ENCODE measurements at regions not wholly inside any gene's neighbourhood (a gene's known extent, or its start where the extent isn't known, plus 50 kb on each side); places are given as distances from the start of the nearest gene placed in this dataset.

DNA sequence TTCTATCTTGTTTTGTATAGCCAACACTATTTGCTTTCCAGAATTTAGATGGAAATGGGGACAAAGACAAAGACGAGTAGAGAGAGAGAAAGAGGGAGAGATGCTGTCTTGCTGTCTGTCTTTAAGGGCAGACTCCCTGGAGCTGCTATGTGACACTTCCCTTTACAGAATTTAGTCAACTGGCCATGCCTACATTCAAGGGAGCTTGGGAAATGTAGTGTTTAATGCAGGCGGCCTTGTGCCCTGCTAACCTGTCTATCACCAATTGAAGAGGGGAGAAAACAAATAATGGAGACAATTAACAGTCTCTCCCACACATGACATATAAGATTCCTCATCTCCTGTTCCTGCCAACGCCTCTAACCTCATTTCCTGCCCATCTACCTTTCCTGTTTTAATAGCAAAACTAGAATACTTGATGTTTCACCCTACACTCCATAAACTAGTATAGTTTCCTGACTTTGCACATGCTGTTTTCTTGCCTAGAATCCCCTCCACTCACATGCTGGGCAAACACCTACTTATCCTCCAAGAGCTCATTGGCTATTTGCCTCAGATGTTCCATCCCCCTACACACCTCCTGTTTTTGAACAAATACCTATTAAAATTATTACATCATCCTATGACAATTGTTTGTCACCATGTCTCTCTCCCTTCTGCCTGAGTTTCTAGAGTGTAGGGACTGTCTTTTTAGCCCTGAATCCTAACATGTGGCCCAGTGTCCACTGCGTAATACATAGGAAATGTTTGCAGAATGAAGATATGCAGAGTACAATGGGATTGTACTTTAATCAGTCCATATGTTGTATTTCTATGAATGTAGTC, 117.2 kb downstream of the SLC25A24 start:
- TF ChIP-seq, protein P1, sequence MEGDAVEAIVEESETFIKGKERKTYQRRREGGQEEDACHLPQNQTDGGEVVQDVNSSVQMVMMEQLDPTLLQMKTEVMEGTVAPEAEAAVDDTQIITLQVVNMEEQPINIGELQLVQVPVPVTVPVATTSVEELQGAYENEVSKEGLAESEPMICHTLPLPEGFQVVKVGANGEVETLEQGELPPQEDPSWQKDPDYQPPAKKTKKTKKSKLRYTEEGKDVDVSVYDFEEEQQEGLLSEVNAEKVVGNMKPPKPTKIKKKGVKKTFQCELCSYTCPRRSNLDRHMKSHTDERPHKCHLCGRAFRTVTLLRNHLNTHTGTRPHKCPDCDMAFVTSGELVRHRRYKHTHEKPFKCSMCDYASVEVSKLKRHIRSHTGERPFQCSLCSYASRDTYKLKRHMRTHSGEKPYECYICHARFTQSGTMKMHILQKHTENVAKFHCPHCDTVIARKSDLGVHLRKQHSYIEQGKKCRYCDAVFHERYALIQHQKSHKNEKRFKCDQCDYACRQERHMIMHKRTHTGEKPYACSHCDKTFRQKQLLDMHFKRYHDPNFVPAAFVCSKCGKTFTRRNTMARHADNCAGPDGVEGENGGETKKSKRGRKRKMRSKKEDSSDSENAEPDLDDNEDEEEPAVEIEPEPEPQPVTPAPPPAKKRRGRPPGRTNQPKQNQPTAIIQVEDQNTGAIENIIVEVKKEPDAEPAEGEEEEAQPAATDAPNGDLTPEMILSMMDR (IDR thresholded peaks at IDR 0.05) = no peak
- intact Hi-C loops (cut with DNase I) = no loop called here

DNA sequence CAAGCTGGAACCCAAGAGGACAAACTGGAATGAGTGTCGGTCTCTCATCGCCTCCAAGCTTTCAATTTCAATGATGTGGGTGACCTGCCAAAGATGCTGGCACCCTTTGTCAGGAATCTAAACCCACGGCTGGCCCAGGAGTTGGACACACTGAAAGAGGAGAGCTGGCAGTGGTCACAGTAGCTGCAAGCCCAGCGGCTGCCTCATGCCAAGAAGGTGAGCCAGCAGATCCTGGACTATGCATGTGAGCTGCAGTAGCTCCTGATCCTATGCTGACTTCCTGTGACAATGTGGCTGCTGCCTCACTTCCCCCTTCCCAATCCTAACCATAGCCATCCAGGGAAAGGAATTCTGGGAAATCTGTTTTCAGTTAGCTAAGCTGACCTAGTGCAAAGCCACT, 117.0 kb upstream of the VAV3 start:
- ATAC-seq = no peak
- intact Hi-C loops (cut with DNase I) = no loop called here

More for the DNA sequence above, 117.2 kb downstream of the SLC25A24 start:
- H3K27me3 ChIP-seq = no peaks in the 10 kb centered on the region
- no peaks in the 10 kb centered on the region for H3K4me1 ChIP-seq
- DNase-seq (no peak), ATAC-seq (no peak)
- no peak overlapping the region for H3K27ac ChIP-seq
- no peak overlapping the region for H3K4me3 ChIP-seq
- no peaks in the 10 kb centered on the region for H3K9me3 ChIP-seq
- no peaks in the 10 kb centered on the region for H3K36me3 ChIP-seq

DNA sequence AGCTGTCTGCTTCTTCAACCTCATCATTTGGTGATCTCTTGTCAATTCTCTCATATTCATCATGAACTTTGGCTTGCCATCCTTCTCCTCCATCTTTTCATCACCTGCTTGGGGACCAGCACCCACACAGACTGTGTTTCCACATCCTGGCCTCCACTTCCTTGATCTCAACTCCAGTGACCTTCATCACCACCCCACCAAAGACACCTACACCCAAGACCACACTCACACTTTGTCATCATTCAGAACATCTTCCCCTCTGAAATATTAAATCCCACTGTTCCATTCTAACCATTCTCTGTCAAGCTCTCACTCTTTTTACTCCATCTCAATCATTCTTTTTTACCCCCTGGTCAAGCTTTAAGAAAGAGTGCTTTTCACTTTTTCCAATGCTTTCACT, 115.5 kb upstream of the VAV3 start:
- ATAC-seq = no peak
- no peaks in the 10 kb centered on the region for H3K4me1 ChIP-seq
- no peak overlapping the region for H3K27ac ChIP-seq
- H3K4me3 ChIP-seq = no peak overlapping the region
- intact Hi-C loops (cut with DNase I) = no loop called here
- no peaks in the 10 kb centered on the region for H3K9me3 ChIP-seq
- TF ChIP-seq, protein P1 (IDR thresholded peaks at IDR 0.05) = no peak
- DNase-seq = no peak
- H3K36me3 ChIP-seq = no peaks in the 10 kb centered on the region
- H3K27me3 ChIP-seq = no peaks in the 10 kb centered on the region

More for the DNA sequence above, 117.0 kb upstream of the VAV3 start:
- Histone ChIP-seq H3K4me3 (no peak overlapping the region), H3K4me1 (no peaks in the 10 kb centered on the region), H3K9me3 (no peaks in the 10 kb centered on the region), H3K27me3 (no peaks in the 10 kb centered on the region), H3K36me3 (no peaks in the 10 kb centered on the region), H3K27ac (no peak overlapping the region)
- TF ChIP-seq, protein P1 (IDR thresholded peaks at IDR 0.05) = no peak
- DNase-seq = no peak

DNA sequence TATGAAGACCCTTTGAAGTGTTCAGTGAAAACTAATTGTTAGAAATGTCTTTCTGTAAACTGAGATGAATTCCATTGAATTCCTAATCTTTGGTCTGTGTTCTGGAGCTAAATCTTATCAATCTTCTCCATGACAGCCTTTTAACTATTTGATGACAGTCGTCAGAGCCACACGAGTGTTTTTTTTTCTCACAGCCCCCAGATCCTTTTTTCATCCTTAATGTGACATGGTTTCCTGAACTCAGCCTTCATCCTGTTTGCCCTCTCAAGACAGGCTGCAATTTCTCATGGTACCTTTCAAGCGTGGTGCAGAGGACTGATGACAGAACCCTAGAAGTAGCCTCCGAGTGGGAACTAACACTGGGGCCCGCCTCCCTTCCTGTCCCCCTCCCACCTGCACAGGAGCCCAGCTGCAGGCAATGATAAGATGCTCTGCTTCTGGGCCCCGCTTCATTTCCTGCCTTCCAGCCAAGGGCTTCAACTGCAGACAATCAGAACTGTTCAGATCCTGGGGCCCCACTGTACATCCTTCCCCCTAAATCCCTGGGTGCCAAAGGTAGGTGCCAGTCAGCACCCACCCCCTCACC, 114.6 kb upstream of the VAV3 start:
- H3K4me1 ChIP-seq = no peaks in the 10 kb centered on the region
- DNase-seq (no peak), ATAC-seq (no peak)
- TF ChIP-seq, protein P1 (IDR thresholded peaks at IDR 0.05) = no peak
- H3K4me3 ChIP-seq = no peak overlapping the region
- H3K27ac ChIP-seq = no peak overlapping the region
- H3K27me3 ChIP-seq = no peaks in the 10 kb centered on the region
- no peaks in the 10 kb centered on the region for H3K36me3 ChIP-seq
- intact Hi-C loops (cut with DNase I) = no loop called here
- no peaks in the 10 kb centered on the region for H3K9me3 ChIP-seq

DNA sequence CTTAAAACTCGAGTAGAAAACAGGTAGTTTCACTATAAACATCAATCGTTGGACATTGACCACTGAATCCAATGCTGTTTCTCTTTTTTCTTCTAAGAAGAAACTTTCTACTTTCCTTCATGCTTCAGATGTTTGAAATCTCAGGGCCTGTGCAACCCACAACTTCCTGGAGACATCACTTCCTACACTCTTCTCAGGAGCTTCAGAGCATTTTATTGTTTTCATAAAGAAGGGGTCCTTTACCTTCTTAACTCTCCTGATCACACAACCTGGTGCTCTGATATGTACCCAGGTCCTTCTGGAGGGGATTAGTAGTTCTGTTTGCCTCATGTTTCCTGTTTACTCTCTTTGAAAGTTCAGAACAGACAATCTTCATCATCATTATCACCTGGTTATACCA, 113.0 kb upstream of the VAV3 start:
- TF ChIP-seq, protein P1 (IDR thresholded peaks at IDR 0.05) = no peak
- no peaks in the 10 kb centered on the region for H3K36me3 ChIP-seq
- H3K27ac ChIP-seq = no peak overlapping the region
- ATAC-seq (no peak), DNase-seq (no peak)
- H3K27me3 ChIP-seq = no peaks in the 10 kb centered on the region
- no peaks in the 10 kb centered on the region for H3K9me3 ChIP-seq
- intact Hi-C loops (cut with DNase I) = no loop called here
- H3K4me1 ChIP-seq = peaks cover 0 to under 1% of the 10 kb centered on the region in 2 donors
- H3K4me3 ChIP-seq = no peak overlapping the region
